ENCODE measurements at regions not wholly inside any gene's neighbourhood (a gene's known extent, or its start where the extent isn't known, plus 50 kb on each side); places are given as distances from the start of the nearest gene placed in this dataset.

- DNase-seq: peak; percentile 30
- no peaks in the 10 kb centered on the region for H3K27me3 ChIP-seq
- no peaks in the 10 kb centered on the region for H3K9me3 ChIP-seq
- H3K36me3 ChIP-seq: no peaks in the 10 kb centered on the region
- H3K4me3 ChIP-seq: peak overlapping the region; percentile 26
Measured at GRCh38 chr7:4613846-4614548, 68.1 kb upstream of the FOXK1 start.

GRCh38 chr7:4616116-4616515, 66.0 kb upstream of the FOXK1 start:
- Histone ChIP-seq H3K4me3 (no peak overlapping the region), H3K36me3 (no peaks in the 10 kb centered on the region), H3K27me3 (no peaks in the 10 kb centered on the region), H3K9me3 (no peaks in the 10 kb centered on the region)
- DNase-seq: no peak

GRCh38 chr7:4621396-4621795, 60.7 kb upstream of the FOXK1 start:
- Histone ChIP-seq H3K4me3 (no peak overlapping the region), H3K36me3 (no peaks in the 10 kb centered on the region), H3K27me3 (no peaks in the 10 kb centered on the region), H3K9me3 (no peaks in the 10 kb centered on the region)
- no peak for DNase-seq

- no peak for DNase-seq
- no peak overlapping the region for H3K4me3 ChIP-seq
- H3K36me3 ChIP-seq: no peaks in the 10 kb centered on the region
- no peaks in the 10 kb centered on the region for H3K27me3 ChIP-seq
- H3K9me3 ChIP-seq: no peaks in the 10 kb centered on the region
Measured at GRCh38 chr7:4626318-4626845, 55.7 kb upstream of the FOXK1 start.

- Histone ChIP-seq H3K27me3 (no peaks in the 10 kb centered on the region), H3K36me3 (no peaks in the 10 kb centered on the region), H3K4me3 (no peak overlapping the region), H3K9me3 (no peaks in the 10 kb centered on the region)
- no peak for DNase-seq
Measured at GRCh38 chr7:4629287-4629895, 52.7 kb upstream of the FOXK1 start.

GRCh38 chr7:4631380-4632179, 50.5 kb upstream of the FOXK1 start:
- H3K36me3 ChIP-seq: no peaks in the 10 kb centered on the region
- no peaks in the 10 kb centered on the region for H3K27me3 ChIP-seq
- peak overlapping the region; percentile 29 for H3K4me3 ChIP-seq
- DNase-seq: peak; percentile 86
- no peaks in the 10 kb centered on the region for H3K9me3 ChIP-seq
